PC-3 (cell line): ENCODE measurements at regions not wholly inside any gene's neighbourhood (a gene's known extent, or its start where the extent isn't known, plus 50 kb on each side); places are given as distances from the start of the nearest gene placed in this dataset.

ENCODE experiments used
- EZH2 ChIP-seq: fragments of 300-600 bp; sonication (generic); IDR thresholded peaks from one replicate; pipeline ENCODE4 v1.6.1; 2017; ENCODE audit warnings: antibody characterized with exemption, mild to moderate bottlenecking, low read length; ENCODE audit not compliant: unreplicated experiment
- EZH2phosphoT487 ChIP-seq: fragments of 300-600 bp; sonication (generic); IDR thresholded peaks from 2 replicates; pipeline ENCODE4 v1.6.1; 2018; ENCODE audit warnings: mild to moderate bottlenecking, antibody characterized with exemption, low read length, borderline replicate concordance
- TF ChIP-seq, protein P1 (sequence below): fragments of 300-600 bp; sonication (generic); conservative IDR thresholded peaks from 2 replicates; pipeline ENCODE4 v1.5.1; 2017; ENCODE audit warnings: antibody characterized with exemption, low read depth, mild to moderate bottlenecking, low read length

- TF ChIP-seq, protein P1, sequence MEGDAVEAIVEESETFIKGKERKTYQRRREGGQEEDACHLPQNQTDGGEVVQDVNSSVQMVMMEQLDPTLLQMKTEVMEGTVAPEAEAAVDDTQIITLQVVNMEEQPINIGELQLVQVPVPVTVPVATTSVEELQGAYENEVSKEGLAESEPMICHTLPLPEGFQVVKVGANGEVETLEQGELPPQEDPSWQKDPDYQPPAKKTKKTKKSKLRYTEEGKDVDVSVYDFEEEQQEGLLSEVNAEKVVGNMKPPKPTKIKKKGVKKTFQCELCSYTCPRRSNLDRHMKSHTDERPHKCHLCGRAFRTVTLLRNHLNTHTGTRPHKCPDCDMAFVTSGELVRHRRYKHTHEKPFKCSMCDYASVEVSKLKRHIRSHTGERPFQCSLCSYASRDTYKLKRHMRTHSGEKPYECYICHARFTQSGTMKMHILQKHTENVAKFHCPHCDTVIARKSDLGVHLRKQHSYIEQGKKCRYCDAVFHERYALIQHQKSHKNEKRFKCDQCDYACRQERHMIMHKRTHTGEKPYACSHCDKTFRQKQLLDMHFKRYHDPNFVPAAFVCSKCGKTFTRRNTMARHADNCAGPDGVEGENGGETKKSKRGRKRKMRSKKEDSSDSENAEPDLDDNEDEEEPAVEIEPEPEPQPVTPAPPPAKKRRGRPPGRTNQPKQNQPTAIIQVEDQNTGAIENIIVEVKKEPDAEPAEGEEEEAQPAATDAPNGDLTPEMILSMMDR = no peak
- TF ChIP-seq EZH2 (no peak), EZH2phosphoT487 (no peak)
Measured at GRCh38 chr4:25513814-25514213, 136.8 kb downstream of the ANAPC4 start.
